ENCODE measurements at regions not wholly inside any gene's neighbourhood (a gene's known extent, or its start where the extent isn't known, plus 50 kb on each side); places are given as distances from the start of the nearest gene placed in this dataset.

DNA sequence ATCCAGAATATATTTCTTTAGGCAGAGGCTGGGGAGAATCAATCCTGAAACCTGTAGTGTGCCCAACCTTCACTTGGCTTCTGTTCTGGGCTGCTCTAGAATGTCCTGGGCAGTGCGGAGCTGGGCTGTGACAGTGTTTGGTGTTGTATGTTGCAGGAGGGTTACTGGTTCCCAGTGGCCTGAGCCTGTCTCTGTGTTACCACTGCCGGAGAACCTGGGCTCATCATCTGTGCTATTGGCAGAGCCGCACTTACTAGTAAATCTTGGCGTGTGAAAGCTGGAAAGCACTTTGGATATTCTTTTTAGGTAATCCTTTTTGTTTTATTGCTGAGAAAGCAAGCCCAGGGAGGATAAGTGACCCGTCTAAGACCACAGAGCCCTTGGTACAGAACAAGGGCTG, 412.9 kb downstream of the SLC4A3 start:
- WGBS, 2 experiments (ENCODE audit: low coverage in 1 of 2, low lambda C conversion rate in 2 of 2, missing lambda C conversion rate in 2 of 2) = 81 to 83% methylated on average over 5 of the region's 5 CpGs
- 0 out of 2 replicates have a peak, but pooled peaks cover 5% of the 10 kb centered on the region for H3K9me2 ChIP-seq (ENCODE audit: insufficient read depth)
- no peaks in the 10 kb centered on the region for H4K20me1 ChIP-seq (ENCODE audit: insufficient read depth)
- no peak overlapping the region for H3K4me2 ChIP-seq (ENCODE audit: unreplicated experiment)
- no peak overlapping the region for H2AFZ ChIP-seq
- in situ Hi-C loops (cut with MboI) = no loop called here
- no peak overlapping the region for H3K27ac ChIP-seq
- peaks cover 17% of the 10 kb centered on the region for H3K4me1 ChIP-seq (ENCODE audit: insufficient read depth)
- H3K9ac ChIP-seq = no peak overlapping the region
- H3K9me3 ChIP-seq (ENCODE audit: low read depth) = no peaks in the 10 kb centered on the region
- no peak for DNase-seq
- H3F3A ChIP-seq (ENCODE audit: insufficient read depth) = peaks cover 8% of the 10 kb centered on the region
- no peaks in the 10 kb centered on the region for H3K36me3 ChIP-seq (ENCODE audit: low read depth)
- H3K27me3 ChIP-seq (replicated peaks; ENCODE audit: insufficient read depth) = no peaks in the 10 kb centered on the region
- TF ChIP-seq EZH2phosphoT487 (IDR thresholded peaks at IDR 0.05; ENCODE audit: insufficient read depth, low read depth) (no peak), EZH2 (IDR thresholded peaks at IDR 0.05; ENCODE audit: insufficient read depth, poor library complexity, severe bottlenecking) (no peak)
- H3K79me2 ChIP-seq (ENCODE audit: insufficient read depth) = no peaks in the 10 kb centered on the region
- no peak overlapping the region for H3K4me3 ChIP-seq

GRCh38 chr2:220041447-220041846, 414.0 kb downstream of the SLC4A3 start:
- H2AFZ ChIP-seq = no peak overlapping the region
- H3K27me3 ChIP-seq (replicated peaks; ENCODE audit: insufficient read depth) = no peaks in the 10 kb centered on the region
- no peak overlapping the region for H3K27ac ChIP-seq
- H4K20me1 ChIP-seq (ENCODE audit: insufficient read depth) = no peaks in the 10 kb centered on the region
- no peak overlapping the region for H3K4me3 ChIP-seq
- no peak overlapping the region for H3K4me2 ChIP-seq (ENCODE audit: unreplicated experiment)
- H3K9me2 ChIP-seq (ENCODE audit: insufficient read depth) = no peaks in the 10 kb centered on the region
- WGBS, 2 experiments (ENCODE audit: low coverage in 1 of 2, low lambda C conversion rate in 2 of 2, missing lambda C conversion rate in 2 of 2) = 50 to 53% methylated on average over 9 of the region's 9 CpGs
- H3K36me3 ChIP-seq (ENCODE audit: low read depth) = no peaks in the 10 kb centered on the region
- H3K4me1 ChIP-seq (ENCODE audit: insufficient read depth) = peaks cover 15% of the 10 kb centered on the region
- TF ChIP-seq EZH2phosphoT487 (IDR thresholded peaks at IDR 0.05; ENCODE audit: insufficient read depth, low read depth) (no peak), EZH2 (IDR thresholded peaks at IDR 0.05; ENCODE audit: insufficient read depth, poor library complexity, severe bottlenecking) (no peak)
- no peaks in the 10 kb centered on the region for H3K9me3 ChIP-seq (ENCODE audit: low read depth)
- no peaks in the 10 kb centered on the region for H3K79me2 ChIP-seq (ENCODE audit: insufficient read depth)
- DNase-seq = no peak
- H3F3A ChIP-seq (ENCODE audit: insufficient read depth) = no peaks in the 10 kb centered on the region; the same call in 1 of the 2 replicates
- no peak overlapping the region for H3K9ac ChIP-seq
- in situ Hi-C loops (cut with MboI) = no loop called here

- H3K9me2 ChIP-seq (ENCODE audit: insufficient read depth) = no peaks in the 10 kb centered on the region
- H3K27ac ChIP-seq = no peak overlapping the region
- peak; percentile 43 for DNase-seq
- no peaks in the 10 kb centered on the region for H3K27me3 ChIP-seq (replicated peaks; ENCODE audit: insufficient read depth)
- no peaks in the 10 kb centered on the region for H3K9me3 ChIP-seq (ENCODE audit: low read depth)
- H3F3A ChIP-seq (ENCODE audit: insufficient read depth) = no peaks in the 10 kb centered on the region; the same call in 1 of the 2 replicates
- H3K9ac ChIP-seq = no peak overlapping the region
- H3K4me2 ChIP-seq (ENCODE audit: unreplicated experiment) = peak overlapping the region; percentile 16
- 29 to 35% methylated on average over 2 of the region's 2 CpGs for WGBS, 2 experiments (ENCODE audit: low coverage in 1 of 2, low lambda C conversion rate in 2 of 2, missing lambda C conversion rate in 2 of 2)
- in situ Hi-C loops (cut with MboI) = no loop called here
- peaks cover 18% of the 10 kb centered on the region for H3K4me1 ChIP-seq (ENCODE audit: insufficient read depth)
- no peaks in the 10 kb centered on the region for H3K79me2 ChIP-seq (ENCODE audit: insufficient read depth)
- no peak overlapping the region for H3K4me3 ChIP-seq
- H4K20me1 ChIP-seq (ENCODE audit: insufficient read depth) = no peaks in the 10 kb centered on the region
- H2AFZ ChIP-seq = no peak overlapping the region
- TF ChIP-seq EZH2phosphoT487 (IDR thresholded peaks at IDR 0.05; ENCODE audit: insufficient read depth, low read depth) (no peak), EZH2 (IDR thresholded peaks at IDR 0.05; ENCODE audit: insufficient read depth, poor library complexity, severe bottlenecking) (no peak)
- no peaks in the 10 kb centered on the region for H3K36me3 ChIP-seq (ENCODE audit: low read depth)
These were observed 415.9 kb downstream of the SLC4A3 start for GRCh38 chr2:220043155-220043989.

- peaks cover 18% of the 10 kb centered on the region for H3K4me1 ChIP-seq (ENCODE audit: insufficient read depth)
- H3K9ac ChIP-seq = no peak overlapping the region
- in situ Hi-C loops (cut with MboI) = no loop called here
- H3F3A ChIP-seq (ENCODE audit: insufficient read depth) = no peaks in the 10 kb centered on the region; the same call in 1 of the 2 replicates
- DNase-seq = peak; percentile 55
- no peaks in the 10 kb centered on the region for H3K79me2 ChIP-seq (ENCODE audit: insufficient read depth)
- H3K36me3 ChIP-seq (ENCODE audit: low read depth) = no peaks in the 10 kb centered on the region
- H3K4me2 ChIP-seq (ENCODE audit: unreplicated experiment) = no peak overlapping the region
- H3K9me3 ChIP-seq (ENCODE audit: low read depth) = no peaks in the 10 kb centered on the region
- H4K20me1 ChIP-seq (ENCODE audit: insufficient read depth) = no peaks in the 10 kb centered on the region
- no peak overlapping the region for H2AFZ ChIP-seq
- H3K4me3 ChIP-seq = no peak overlapping the region
- no peaks in the 10 kb centered on the region for H3K9me2 ChIP-seq (ENCODE audit: insufficient read depth)
- WGBS, 2 experiments (ENCODE audit: low coverage in 1 of 2, low lambda C conversion rate in 2 of 2, missing lambda C conversion rate in 2 of 2) = 80 to 81% methylated on average over 3 of the region's 3 CpGs
- no peak overlapping the region for H3K27ac ChIP-seq
- no peak for TF ChIP-seq EZH2phosphoT487 (IDR thresholded peaks at IDR 0.05; ENCODE audit: insufficient read depth, low read depth)
- TF ChIP-seq EZH2 (IDR thresholded peaks at IDR 0.05; ENCODE audit: insufficient read depth, poor library complexity, severe bottlenecking) = no peak
- H3K27me3 ChIP-seq (replicated peaks; ENCODE audit: insufficient read depth) = no peaks in the 10 kb centered on the region
These were observed 416.5 kb downstream of the SLC4A3 start for GRCh38 chr2:220043990-220044335.
